Breast epithelium (tissue), 3 donors: ENCODE measurements at regions not wholly inside any gene's neighbourhood (a gene's known extent, or its start where the extent isn't known, plus 50 kb on each side); places are given as distances from the start of the nearest gene placed in this dataset.

Experiments used
- CTCF ChIP-seq, 3 donors: fragments of 450-650 bp; IDR thresholded peaks; one replicate each; pipeline ENCODE4 v1.5.1; 2016 to 2017; ENCODE audit warnings: antibody characterized with exemption in 3 of 3, mild to moderate bottlenecking in 3 of 3, moderate library complexity in 3 of 3
- POLR2A ChIP-seq: fragments of 450-650 bp; IDR thresholded peaks from one replicate; pipeline ENCODE4 v1.6.1; 2016; ENCODE audit warnings: antibody characterized with exemption, mild to moderate bottlenecking, moderate library complexity
- POLR2AphosphoS5 ChIP-seq, 3 donors: sonication (generic); formaldehyde crosslinking; IDR thresholded peaks; one replicate each; pipeline ENCODE4 v1.6.1; 2017; ENCODE audit warnings: antibody characterized with exemption in 3 of 3

GRCh38 chr11:79762279-79762921 lies 321.6 kb upstream of the TENM4 start:
- TF ChIP-seq POLR2A (no peak), CTCF (IDR thresholded peaks at IDR 0.05) (no peak), POLR2AphosphoS5 (IDR thresholded peaks at IDR 0.05) (no peak)
